ENCODE measurements at regions not wholly inside any gene's neighbourhood (a gene's known extent, or its start where the extent isn't known, plus 50 kb on each side); places are given as distances from the start of the nearest gene placed in this dataset.

- TF ChIP-seq CTCF (IDR thresholded peaks at IDR 0.05; ENCODE audit: low read depth, low read length, poor library complexity, severe bottlenecking) (no peak), EZH2phosphoT487 (IDR thresholded peaks at IDR 0.05; ENCODE audit: borderline replicate concordance, low read length) (no peak)
Measured at GRCh38 chr4:4687935-4688727, 146.3 kb upstream of the STX18 start.
